ENCODE measurements at regions not wholly inside any gene's neighbourhood (a gene's known extent, or its start where the extent isn't known, plus 50 kb on each side); places are given as distances from the start of the nearest gene placed in this dataset.

DNA sequence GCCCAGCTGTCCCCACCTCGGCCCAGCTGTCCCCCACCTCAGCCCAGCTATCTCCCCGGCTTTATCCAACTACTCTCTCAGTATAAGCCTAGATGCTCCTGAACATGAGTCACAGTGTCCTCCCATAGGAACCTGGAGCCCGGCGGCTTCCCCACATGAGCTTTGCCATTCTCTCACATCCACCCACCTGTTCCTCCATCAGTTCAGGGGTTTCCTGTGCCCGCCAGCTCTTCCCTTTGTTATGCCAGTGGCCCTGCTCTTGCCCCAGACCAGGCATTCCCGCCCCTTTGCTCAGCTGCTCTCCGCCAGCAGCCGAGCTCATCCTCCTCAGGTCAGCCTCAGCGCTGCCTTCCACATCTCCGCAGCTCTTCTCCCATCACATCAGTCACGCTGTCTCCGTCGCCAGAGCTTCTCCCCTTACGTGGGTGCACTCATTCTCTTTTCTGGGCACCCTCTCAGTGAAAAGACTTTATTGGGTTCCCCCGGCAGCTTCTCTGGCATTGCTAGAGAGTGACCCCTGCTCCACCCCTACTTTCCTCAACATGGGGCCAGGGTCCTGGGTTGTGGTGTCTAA, 89.5 kb upstream of the CSF3R start:
- no peak for DNase-seq

DNA sequence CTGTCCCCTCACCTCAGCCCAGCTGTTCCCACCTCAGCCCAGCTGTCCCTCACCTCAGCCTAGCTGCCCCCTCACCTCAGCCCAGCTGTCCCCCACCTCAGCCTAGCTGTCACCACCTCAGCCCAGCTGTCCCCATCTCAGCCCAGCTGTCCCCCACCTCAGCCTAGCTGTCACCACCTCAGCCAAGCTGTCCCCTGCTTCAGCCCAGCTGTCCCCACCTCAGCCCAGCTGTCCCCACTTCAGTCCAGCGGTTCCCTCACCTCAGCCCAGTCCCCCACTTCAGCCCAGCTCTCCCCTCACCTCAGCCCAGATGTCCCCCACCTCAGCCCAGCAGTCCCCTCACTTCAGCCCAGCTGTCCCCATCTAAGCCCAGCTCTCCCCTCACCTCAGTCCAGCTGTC, 88.4 kb upstream of the CSF3R start:
- DNase-seq = no peak

DNA sequence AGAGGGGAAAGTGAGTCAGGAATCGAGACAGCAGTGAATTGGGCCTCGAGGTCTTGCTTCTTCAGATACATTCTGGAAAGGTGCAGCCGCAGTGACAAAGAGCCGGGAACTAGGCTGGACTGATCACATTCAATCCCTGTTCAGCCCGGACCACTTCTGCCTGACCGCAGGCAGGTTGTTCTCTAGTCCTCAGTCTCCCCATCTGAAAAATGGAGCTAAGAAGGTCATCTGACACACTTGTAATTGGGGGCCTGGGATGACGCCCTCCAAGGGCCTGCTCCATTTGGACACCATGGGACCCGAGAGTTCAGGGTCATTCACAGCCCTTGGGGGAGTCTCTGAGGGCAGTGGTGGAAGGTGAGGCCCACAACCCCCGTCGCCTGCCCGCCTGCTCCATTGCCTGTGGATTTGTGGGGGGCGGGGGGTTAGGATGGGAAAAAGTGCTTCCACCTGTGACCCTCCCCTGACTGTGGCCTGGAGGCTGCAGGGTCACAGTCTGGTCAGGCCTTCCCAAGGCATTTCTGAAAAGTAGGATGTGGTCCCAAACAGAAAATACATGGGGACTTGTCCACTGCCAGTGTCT, 87.9 kb upstream of the CSF3R start:
- DNase-seq = no peak

DNA sequence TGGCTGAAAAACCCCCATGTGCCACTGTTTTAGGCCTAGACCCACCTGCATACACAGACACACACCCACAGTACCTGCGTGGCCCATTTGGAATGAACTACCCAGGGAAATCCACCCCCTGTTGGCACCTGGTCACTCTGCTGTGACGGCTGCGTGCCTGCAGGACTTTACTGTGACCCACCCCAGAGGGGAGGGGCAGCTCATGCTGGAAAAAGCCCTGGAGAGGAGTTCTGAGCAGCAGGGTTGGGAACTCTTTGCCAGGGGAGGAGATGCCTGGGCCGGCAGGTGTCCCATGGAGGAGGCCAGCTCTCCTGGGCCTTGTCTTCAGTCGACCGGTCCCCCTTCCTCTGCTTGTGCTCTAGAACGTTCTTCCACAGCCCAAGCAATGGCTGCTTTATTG, 87.3 kb upstream of the CSF3R start:
- DNase-seq = no peak

DNA sequence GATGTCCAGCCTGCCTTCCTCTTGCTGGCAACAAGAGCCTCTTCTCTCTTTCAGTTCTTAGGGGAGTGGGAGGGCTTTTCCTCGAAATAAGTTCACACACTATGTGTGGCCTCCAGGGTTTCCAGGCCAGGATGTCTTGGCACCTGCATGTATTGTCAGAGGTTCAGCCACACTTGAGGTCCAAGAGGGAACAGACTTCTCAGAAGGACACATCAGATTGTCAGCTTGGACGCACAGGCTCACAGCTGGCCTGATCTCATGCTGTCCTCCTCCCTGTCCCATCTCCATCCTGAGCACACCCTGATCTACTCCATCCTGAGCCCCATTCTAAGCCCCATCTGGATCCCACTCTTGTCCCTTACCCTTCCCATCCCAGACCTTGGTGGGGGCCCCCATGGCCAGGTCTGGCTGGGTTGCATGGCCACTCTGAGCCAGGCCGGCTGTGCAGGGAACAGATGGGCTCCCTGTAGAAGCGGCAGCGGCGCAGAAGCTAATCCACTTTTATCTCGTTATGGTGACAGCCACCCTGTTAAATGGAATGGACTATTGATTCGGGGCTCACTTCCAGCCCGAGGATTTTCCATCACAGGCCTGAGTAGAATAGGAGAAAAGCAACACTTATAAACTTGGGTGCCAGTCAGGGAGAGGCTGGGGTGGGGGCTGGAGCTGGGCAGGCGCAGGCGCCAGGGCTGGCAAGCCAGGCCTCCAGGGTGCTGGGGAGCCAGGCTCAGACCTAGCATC, 85.1 kb upstream of the CSF3R start:
- no peak for DNase-seq

DNA sequence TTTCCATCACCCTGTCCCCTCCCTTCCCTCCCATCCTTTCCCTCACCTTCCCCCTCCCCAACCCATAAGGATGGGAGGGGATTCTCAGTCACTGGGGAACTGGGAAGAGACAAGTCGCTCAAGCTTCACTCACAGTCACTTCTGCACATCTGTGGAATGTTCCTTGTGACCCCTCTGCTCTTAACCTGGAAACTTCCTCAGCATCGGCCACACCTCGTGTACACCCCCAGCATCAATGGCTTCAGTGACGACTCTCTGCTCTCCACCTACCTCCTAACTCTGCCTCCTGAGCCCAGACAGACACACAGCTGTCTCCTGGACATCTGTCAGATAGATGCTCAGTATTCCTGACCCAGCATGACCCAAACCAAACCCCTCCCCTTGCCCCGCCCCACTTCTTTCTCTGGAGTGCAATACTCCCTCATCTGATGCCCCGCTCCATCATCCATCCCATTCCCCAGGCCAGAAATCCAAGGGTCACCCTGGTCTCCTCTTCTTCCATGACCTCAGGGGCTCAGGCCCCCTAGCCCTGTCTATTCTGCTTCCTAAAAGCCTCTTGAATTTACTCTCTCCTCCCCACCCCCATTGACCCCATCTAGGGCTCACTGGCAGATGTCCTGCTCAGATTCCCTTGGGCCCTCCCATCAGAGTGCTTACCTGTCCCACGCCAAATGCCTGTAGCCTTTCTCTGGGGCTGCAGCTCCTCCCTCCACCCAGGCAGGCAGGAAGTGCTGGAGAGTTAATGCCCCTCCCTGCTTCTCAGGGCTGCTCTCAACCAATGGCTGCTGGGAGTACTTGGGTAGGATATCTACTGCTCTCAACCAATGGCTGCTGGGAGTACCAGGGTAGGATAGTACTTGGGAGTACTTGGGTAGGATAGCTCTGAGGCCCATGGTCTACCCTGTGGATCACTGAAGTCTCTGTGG, 83.1 kb upstream of the CSF3R start:
- DNase-seq = no peak

DNA sequence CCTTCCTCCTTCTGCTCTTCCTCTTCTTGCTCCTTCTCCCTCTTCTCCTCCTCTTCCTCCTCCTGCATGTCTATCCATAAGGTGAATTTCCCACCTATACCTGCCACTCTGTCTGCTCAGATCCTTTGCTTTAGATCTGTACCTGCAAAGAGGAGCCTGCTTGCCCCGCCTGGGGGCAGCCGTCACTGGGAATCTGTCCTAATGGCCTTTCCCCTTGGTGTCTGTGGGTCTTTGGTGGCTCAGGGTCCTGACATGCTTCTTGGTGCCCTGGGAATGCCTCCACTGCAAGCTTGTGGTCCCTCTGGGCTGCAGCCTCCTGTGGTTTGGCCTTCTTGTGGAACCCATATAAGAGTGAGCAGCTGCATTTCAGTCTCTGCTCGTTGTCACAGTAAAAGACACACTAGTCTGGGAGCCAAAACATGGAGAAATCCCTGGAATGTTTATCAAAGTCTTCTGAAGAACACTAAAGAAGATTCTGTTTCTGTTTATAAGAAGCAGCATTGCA, 79.5 kb upstream of the CSF3R start:
- no peak for DNase-seq

DNA sequence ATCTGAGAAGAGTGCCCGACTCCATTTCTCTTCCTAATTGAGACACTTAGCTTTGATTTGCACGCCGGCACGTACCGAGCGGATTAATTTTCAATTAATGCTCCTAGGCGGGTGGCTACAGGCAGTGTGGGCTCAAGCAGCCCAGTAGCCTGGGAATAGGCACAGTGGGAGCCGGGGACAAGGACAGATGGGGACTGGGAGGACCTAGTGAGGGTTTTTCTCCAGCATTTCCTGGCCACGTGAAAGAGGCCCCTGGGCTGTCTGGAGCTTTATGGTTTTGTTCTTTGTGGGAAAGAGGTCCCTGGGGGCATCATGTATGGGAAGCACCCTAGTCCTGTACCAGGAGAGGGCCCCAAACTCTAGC, 78.6 kb upstream of the CSF3R start:
- DNase-seq = no peak

DNA sequence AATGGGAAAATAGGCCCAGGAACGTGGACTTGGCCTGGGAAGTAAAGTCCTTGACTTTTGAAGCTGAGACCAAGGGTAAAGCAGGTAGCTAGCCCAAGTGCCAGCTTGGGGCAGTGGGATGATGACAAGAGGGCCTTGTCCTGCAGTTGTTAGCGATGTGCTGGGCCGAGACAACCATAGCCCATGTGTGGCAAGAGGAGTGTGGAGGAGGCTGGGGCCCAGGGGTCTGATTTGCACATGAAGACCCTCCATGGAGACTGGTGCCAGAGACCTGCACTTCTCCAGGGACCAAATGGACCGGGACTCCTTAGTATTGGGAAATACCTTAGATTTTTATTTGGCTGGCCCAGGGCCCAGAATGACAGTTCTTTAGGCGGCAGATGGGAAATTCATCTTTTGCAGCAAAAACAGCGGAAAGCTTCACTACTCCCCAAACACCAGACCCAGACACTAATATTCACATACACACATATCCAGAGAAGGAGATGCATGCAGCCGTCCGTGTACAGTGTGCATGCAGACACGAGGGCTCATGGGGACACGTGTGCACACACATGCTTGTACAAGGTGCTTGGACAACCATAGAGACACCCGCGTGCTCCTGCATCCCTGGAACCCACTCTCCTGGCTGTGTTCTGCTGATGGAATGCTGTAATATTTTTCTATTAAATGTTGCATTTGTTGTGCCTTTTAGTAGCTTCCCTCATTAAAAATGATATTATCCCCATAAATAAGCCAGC, 78.1 kb upstream of the CSF3R start:
- no peak for DNase-seq

DNA sequence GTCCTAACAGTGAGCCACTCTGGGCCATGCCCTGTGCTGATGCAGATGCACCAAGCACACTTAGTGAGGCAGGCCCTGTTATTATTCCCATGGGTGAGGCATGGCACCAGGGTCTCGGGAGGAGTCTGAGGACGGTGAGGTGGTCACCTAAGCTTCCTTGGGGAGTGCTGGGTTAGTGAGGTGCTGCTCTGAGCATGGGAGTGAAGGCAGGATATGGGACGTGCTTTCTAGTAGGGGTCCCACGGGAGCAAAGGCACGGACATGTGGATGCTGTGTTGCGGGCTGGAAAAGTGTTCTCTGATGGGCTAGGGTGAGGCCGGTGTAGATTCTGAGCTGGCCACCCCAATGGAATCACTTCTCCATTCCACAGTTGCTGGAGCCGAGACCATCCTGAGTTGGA, 77.5 kb upstream of the CSF3R start:
- DNase-seq = no peak

DNA sequence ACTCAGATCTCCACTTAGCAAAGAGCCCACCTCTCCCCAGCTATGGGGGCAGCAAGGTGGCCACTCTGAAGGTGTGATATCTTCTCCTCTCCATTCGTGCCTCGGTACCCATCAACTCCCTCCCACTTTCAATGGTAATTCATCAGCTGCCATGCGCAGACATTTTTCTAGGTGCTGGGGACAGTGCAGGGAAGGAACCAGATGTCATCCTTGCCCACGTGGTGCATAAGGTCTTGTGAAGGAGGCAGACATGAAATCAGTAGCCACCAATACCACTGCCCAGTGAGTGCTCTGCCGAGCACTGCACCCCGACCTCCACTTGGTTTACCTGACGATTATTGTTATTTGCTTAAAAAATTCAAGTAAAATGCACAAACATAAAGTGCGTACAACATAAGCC, 76.3 kb upstream of the CSF3R start:
- DNase-seq = no peak

DNA sequence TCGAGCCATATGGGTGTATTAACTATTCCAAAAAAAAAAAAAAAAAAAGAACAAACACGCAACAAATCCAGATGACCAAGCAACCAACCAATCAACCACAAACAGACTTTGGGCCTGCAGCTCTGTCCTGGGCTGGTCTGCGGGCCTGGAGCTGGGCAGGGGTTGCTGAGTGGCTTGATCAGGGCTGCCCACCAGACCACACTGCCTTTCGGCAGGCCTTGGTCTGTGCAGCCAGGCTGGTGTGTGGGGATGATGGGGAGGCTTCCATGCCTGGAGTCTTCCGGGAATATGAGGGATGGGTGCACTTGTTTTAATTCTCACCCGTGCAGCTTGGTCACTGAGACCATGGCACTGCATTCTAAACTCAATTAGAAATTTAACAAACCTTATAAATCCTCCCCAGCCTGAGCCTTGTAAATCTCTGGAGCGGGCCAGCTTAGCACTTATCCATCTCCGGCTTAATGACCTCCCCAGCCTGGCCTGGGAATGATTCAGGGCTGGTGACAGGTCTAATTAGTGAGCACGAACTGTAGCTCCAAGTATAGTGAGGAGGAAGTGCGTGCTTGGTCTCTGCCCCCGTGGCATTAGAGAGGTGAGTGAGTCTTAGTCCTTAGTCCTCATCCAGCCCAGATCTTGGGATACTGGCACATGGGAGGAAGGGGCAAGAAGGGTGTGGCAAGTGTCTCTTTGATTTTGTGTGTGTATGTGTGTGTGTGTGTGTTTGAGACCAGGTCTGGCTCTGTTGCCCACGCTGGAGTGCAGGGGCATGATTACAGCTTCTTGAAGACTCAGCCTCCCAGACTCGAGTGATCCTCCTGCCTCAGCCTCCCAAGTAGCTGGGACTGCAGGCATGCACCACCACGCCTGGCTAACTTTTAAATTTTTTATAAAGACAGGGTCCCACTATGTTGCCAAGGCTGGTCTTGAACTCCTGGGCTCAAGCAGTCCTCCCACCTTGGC, 74.6 kb upstream of the CSF3R start:
- DNase-seq = no peak

DNA sequence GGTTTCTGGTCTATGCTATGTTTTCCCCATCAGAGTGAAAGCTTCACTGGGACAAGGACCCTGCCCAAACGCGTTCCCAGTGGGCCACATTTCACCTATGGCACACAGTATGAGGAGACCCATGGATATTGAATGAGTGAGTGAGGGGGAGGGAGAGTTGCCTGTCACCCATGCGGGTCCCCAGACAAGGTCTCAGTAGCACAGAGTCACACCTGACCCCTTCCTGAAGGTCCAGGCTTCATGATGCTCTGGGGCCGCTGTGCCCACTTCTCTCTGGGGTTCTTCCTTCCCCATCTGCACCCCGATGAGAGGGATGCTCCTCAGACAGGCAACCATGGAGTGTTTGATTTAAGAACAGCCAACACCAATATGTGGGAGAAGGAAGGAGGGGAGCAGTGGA, 72.3 kb upstream of the CSF3R start:
- DNase-seq = no peak

DNA sequence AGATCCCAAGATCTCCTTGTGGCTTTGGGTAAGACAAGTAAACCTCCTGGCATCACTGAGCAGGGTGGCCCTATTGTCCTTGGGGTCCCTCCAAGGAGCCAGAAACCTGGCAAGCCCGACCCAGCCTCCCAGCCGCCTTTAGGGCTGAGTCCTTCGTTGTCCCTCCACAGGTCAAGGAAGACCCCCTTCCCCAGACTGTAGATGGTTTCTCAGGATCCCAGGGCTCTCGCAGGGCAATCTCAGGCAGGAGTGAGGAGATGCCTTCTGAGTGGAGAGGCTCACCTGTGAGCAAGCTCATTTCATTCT, 71.6 kb upstream of the CSF3R start:
- no peak for DNase-seq

DNA sequence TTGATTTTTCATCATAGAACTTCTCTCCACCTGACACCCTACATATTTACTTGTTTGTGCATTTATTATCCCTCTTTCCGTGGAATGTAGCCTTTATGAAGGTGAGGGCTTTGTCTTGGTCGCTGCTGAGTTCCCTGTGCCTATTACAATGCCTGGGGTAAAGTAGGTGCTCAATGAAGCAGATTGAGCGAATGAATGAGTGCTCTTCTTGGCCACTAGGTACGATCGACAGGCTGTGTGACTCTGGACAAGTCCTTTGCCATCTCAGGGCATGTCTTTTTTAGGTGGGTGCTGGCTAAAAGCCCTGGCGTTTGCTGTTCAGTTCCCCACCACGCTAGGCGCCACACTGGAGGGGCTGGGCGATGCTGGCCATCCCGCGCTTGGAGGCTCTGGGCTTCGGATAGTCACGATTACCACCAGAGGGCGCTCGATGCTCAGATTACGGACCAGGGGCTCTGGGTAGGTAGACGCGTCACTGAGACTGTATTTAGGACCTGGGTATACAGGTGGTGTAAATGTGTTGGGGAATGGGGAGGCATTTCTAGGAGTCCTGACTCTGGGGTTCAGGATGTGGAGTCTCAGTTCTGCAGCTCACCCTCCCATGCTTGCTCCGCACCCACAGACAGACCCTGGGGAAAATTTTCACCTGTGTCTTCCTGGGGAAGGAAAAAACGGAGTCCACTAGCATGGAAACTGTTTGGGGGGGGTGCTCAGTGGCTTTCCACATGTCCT, 71.0 kb upstream of the CSF3R start:
- peak; percentile 52 for DNase-seq

DNA sequence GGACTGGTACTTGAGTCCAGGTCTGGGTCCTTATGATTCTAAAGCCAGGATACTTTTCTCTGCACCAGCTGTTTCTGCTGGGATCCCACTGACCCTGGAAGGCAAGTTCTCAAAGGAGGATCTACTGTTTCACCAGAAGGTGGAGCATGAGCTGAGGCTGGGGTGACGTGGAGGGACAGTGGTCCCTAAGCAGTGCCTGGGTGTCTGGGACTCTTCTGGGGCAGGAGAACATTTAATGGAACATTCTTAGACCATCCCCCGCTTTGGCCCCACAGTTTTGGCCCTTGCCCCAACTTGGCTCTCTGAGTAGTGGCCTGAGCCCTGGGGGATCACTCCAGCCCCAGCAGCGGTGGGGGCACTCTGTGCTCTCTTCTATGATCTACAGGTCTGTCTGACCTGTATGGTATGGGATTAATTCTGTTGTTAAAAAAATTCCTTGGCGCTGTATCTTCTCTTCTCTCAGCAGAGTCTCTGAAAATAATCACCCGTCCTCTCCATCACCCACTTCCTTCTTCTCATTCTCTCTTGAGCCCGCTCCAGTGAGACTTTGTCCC, 60.3 kb upstream of the CSF3R start:
- DNase-seq = no peak

DNA sequence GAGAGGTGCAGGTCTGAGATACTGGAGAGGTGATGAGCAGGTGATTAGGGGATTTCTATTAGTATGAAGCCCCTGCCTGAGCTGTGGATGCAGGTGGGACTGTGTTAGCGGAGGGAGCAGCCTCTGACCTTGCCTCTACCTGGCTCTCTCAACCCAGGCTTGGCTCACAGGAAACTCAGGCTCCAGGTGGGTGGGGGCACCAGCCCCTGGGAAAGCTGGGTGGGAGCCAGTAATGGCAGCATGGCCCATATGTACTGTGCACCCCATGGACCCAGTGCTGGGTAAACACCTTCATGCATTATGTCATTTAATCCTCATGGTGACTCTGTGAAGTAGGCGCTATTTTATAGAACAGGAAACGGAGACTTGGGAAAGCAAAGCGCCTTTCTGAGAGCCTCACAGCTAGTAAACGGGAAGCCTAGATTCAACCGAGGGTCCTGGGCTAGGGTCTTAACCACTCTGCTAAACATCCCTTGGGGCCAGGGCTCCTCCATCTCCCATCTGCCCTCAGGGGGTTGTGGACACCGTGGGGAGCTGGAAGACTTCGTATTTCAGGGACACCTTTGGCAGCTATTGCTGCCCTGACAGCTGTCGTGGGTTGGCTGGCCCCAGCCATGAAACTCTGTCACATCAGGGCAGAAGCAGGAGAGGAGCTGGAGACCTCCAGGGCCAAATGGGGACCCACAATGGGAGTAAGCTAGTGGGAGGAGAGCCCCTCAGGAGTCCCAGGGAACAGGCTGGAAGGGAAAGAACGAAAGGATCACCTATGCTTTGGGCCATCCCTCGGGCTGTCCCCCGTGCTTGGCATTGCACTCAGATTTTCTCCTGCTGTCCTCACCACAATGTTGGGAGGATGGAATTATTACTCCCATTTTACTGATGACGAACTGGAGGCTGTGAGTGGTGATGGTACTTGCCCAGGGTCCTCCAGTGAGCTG, 59.6 kb upstream of the CSF3R start:
- DNase-seq = no peak

DNA sequence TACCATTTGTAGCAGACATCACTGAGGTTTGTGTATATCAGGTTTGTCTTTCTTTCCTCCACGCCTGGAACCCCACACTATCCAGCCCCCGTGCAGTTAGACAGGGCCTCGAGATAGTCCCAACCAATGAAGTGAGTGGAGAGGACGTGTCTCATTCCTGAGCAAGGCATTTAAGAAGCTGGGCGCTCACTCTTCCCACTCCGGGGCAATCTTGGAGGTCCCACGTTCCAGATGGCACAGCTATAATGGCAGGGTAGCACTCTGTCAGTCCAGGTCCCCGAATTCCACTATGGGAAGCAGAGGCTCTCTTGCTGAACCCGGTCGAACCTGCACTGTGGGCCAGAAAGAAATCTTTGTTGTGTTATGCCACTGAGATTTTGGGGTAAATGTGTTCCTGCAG, 57.3 kb upstream of the CSF3R start:
- no peak for DNase-seq

DNA sequence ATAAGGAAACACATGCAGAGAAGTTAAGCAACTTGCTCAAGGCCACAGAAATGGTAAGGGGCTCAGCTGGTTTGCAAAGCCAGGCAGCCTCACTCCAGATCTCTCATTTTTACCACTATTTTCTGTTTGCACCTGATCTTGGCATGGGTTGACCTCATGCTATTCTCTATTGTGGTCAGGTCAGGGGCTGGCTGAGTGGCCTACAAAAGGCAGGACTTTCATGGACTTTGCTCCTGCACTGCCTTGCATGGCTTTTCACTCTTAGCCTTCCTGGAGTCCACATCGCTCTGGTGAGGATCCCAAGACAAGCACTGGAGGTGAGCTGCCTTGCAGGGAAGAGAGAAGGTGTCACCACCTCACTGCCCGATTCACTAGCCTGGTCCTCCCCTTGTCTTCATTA, 56.8 kb upstream of the CSF3R start:
- DNase-seq = no peak

DNA sequence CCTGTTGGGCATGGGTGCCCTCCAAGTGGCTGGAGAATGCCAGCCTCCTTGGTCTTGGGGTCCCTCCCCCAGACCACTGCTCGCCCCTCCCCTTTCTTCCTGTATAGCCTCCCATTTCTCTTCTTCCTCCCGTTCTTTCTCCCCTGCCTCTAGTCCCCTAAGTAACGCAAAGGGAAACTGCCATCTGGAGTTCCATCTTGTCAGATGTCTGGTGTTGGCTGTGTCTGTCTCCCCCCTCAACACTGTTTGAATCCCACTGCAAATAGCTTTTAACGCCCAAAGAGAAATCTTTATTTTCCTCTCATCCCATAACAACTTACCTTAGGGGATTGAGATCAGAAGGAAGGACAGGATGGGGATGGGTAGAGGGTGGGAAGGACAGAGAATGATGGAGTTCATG, 55.3 kb upstream of the CSF3R start:
- DNase-seq = no peak

Measured in CD4-positive, alpha-beta T cell treated with Interleukin-12 subunit alpha and Interleukin-12 subunit beta, for 1 hour (primary cell).